A549 (cell line): ENCODE measurements at regions not wholly inside any gene's neighbourhood (a gene's known extent, or its start where the extent isn't known, plus 50 kb on each side); places are given as distances from the start of the nearest gene placed in this dataset.

Experiments
- ATAC-seq, 2 experiments: fragments of 200-7000 bp in 1 of 2; fragments of >200 bp in 1 of 2; cut with Nextera tagmentation in 1 of 2; cut with Tn5 transposase in 1 of 2; 3 replicates each; pipeline versions ENCODE4 v1.8.0 to v1.9.1; 2018 to 2020; ENCODE audit warnings: mild to moderate bottlenecking in 1 of 2, moderate library complexity in 1 of 2
- CTCF ChIA-PET: fragments of 300-600 bp; sonication (Branson Sonifier 250); formaldehyde crosslinking; extraction: SDS; loops from one replicate; lab custom pipeline; 2021; ENCODE audit warnings: antibody characterized with exemption, inconsistent platforms; lab: Yijun Ruan, JAX
- POLR2A ChIA-PET: fragments of 350-600 bp; formaldehyde crosslinking; extraction: SDS; loops from one replicate; lab custom pipeline; 2021; ENCODE audit warnings: antibody characterized with exemption, inconsistent platforms; lab: Yijun Ruan, JAX
- DNase-seq, 2 experiments: peaks; one replicate each; pipeline versions ENCODE4 v3.0.0 to v3.0.0-alpha.2; 2011 to 2016; ENCODE audit warnings: low read depth in 1 of 2, low spot score in 1 of 2
- FAIRE-seq: peaks from 2 replicates; lab custom pipeline; 2011; peaks lifted over from hg19 to GRCh38; lab: Jason Lieb, UNC
- H3K27ac ChIP-seq, 2 experiments: fragments of >200 bp; sonication (Bioruptor Twin); formaldehyde crosslinking; 3 replicates each; pipeline ENCODE4 v1.5.1; 2016 to 2017
- H3K4me1 ChIP-seq: fragments of >200 bp; sonication (Bioruptor Twin); formaldehyde crosslinking; 3 replicates; pipeline ENCODE4 v1.6.1; 2016
- H3K4me2 ChIP-seq: fragments of >200 bp; sonication (Bioruptor Twin); formaldehyde crosslinking; 3 replicates; pipeline ENCODE4 v1.6.1; 2016
- H3K4me3 ChIP-seq: fragments of >200 bp; sonication (Bioruptor Twin); formaldehyde crosslinking; 3 replicates; pipeline ENCODE4 v1.5.1; 2016
- H3K9me3 ChIP-seq: fragments of >200 bp; sonication (Bioruptor Twin); formaldehyde crosslinking; 3 replicates; pipeline ENCODE4 v1.6.1; 2016
- CBX2 ChIP-seq: fragments of 200-600 bp; sonication (generic); IDR thresholded peaks from 2 replicates; pipeline ENCODE4 v1.6.1; 2016; ENCODE audit warnings: low read depth, mild to moderate bottlenecking, borderline replicate concordance
- CEBPB ChIP-seq, 2 experiments: fragments of >200 bp in 1 of 2; sonication (Bioruptor Twin) in 1 of 2; formaldehyde crosslinking in 1 of 2; IDR thresholded peaks; 2 replicates each; pipeline ENCODE4 v1.6.1; 2012 to 2016
- CHD2 ChIP-seq: fragments of 150-350 bp; IDR thresholded peaks from 2 replicates; pipeline ENCODE4 v1.6.1; 2014; ENCODE audit warnings: low read length; ENCODE audit not compliant: partially characterized antibody
- CTCF ChIP-seq: fragments of >200 bp; sonication (Bioruptor Twin); formaldehyde crosslinking; IDR thresholded peaks from 3 replicates; pipeline ENCODE4 v1.5.1; 2016
- EP300 ChIP-seq, 2 experiments: fragments of >200 bp; sonication (Bioruptor Twin); formaldehyde crosslinking; IDR thresholded peaks; 2 replicates in 1 of 2; 3 replicates in 1 of 2; pipeline ENCODE4 v1.6.1; 2016 to 2017
- FOSL2 ChIP-seq, 2 experiments: fragments of 450-650 bp in 1 of 2; fragments of >200 bp in 1 of 2; sonication (Bioruptor Twin) in 1 of 2; formaldehyde crosslinking; IDR thresholded peaks; 2 replicates each; pipeline versions ENCODE4 v1.5.0 to v1.6.1; 2016 to 2020; ENCODE audit warnings: mild to moderate bottlenecking in 1 of 2, moderate library complexity in 1 of 2
- HES2 ChIP-seq: fragments of >200 bp; sonication (Bioruptor Twin); formaldehyde crosslinking; IDR thresholded peaks from 2 replicates; pipeline ENCODE4 v1.6.1; 2016
- HEYL ChIP-seq: fragments of 250-450 bp; sonication (Bioruptor Pico); IDR thresholded peaks from 2 replicates; pipeline ENCODE4 v1.8.0; 2021; ENCODE audit warnings: mild to moderate bottlenecking, moderate library complexity
- HMGXB4 ChIP-seq: fragments of 250-450 bp; sonication (Bioruptor Pico); IDR thresholded peaks from 2 replicates; pipeline ENCODE4 v1.5.0; 2021; ENCODE audit warnings: mild to moderate bottlenecking, moderate library complexity, borderline replicate concordance
- JUN ChIP-seq, 2 experiments: fragments of >200 bp; sonication (Bioruptor Twin); formaldehyde crosslinking; IDR thresholded peaks; 2 replicates in 1 of 2; 3 replicates in 1 of 2; pipeline ENCODE4 v1.6.1; 2016 to 2017
- JUNB ChIP-seq: fragments of >200 bp; sonication (Bioruptor Twin); formaldehyde crosslinking; IDR thresholded peaks from 2 replicates; pipeline ENCODE4 v1.6.1; 2016
- KDM1A ChIP-seq: fragments of 200-600 bp; sonication (generic); IDR thresholded peaks from 2 replicates; pipeline ENCODE4 v1.6.1; 2016; ENCODE audit warnings: low read depth, mild to moderate bottlenecking
- MAX ChIP-seq: IDR thresholded peaks from 2 replicates; pipeline ENCODE4 v1.6.1; 2012
- MAZ ChIP-seq: fragments of 150-350 bp; IDR thresholded peaks from 2 replicates; pipeline ENCODE4 v1.6.1; 2014; ENCODE audit warnings: antibody characterized with exemption, low read depth, low read length, borderline replicate concordance
- NPAS2 ChIP-seq: fragments of 250-450 bp; sonication (Bioruptor Pico); IDR thresholded peaks from 2 replicates; pipeline ENCODE4 v1.8.0; 2022; ENCODE audit warnings: mild to moderate bottlenecking, moderate library complexity, borderline replicate concordance
- NR3C1 ChIP-seq: fragments of >200 bp; sonication (Bioruptor Twin); formaldehyde crosslinking; IDR thresholded peaks from 3 replicates; pipeline ENCODE4 v1.6.1; 2017
- RFX5 ChIP-seq: fragments of 450-650 bp; IDR thresholded peaks from 2 replicates; pipeline ENCODE4 v1.7.1; 2014; ENCODE audit warnings: antibody characterized with exemption, mild to moderate bottlenecking, moderate library complexity
- RNF2 ChIP-seq: fragments of 200-600 bp; sonication (generic); IDR thresholded peaks from 2 replicates; pipeline ENCODE4 v1.6.1; 2016; ENCODE audit warnings: low read depth, mild to moderate bottlenecking, antibody characterized with exemption, moderate library complexity, borderline replicate concordance
- TFCP2L1 ChIP-seq: fragments of 250-450 bp; sonication (Bioruptor Pico); IDR thresholded peaks from 2 replicates; pipeline ENCODE4 v1.5.0; 2021; ENCODE audit warnings: mild to moderate bottlenecking
- ZC3H11A ChIP-seq: fragments of 450-650 bp; IDR thresholded peaks from 2 replicates; pipeline ENCODE4 v1.6.1; 2014; ENCODE audit warnings: antibody characterized with exemption, mild to moderate bottlenecking
- ZFP36 ChIP-seq: fragments of 450-650 bp; IDR thresholded peaks from 2 replicates; pipeline ENCODE4 v1.6.1; 2014; ENCODE audit warnings: borderline replicate concordance; ENCODE audit not compliant: partially characterized antibody
- WGBS: methylation state at CpG from one replicate; pipeline ENCODE4 v1.1.6; 2017; ENCODE audit errors: missing lambda C conversion rate; 5-methylcytosine and 5-hydroxymethylcytosine counted together

- ChIA-PET POLR2A (no interaction called here), CTCF (no interaction called here)
- H3K4me3 ChIP-seq: no peak overlapping the region
- no peak overlapping the region for H3K4me2 ChIP-seq
- H3K9me3 ChIP-seq: no peaks in the 10 kb centered on the region
- H3K27ac ChIP-seq: no peak overlapping the region
- FAIRE-seq (no peak), DNase-seq (no peak), ATAC-seq (no peak; a peak in 2 of 6 replicates)
- H3K4me1 ChIP-seq: no peaks in the 10 kb centered on the region
- no peak for TF ChIP-seq HMGXB4 (CRISPR knock-in tag)
- TF ChIP-seq EP300 (IDR thresholded peaks at IDR 0.05): no peak
- no peak for TF ChIP-seq CEBPB (IDR thresholded peaks at IDR 0.05)
- TF ChIP-seq RNF2: no peak
- TF ChIP-seq NR3C1: no peak
- no peak for TF ChIP-seq JUN (IDR thresholded peaks at IDR 0.05)
- TF ChIP-seq CHD2: no peak
- TF ChIP-seq ZC3H11A: no peak
- TF ChIP-seq FOSL2 (IDR thresholded peaks at IDR 0.05): no peak
- no peak for TF ChIP-seq FOSL2 (CRISPR knock-in tag; IDR thresholded peaks at IDR 0.05)
- 60% methylated on average over 3 of the region's 31 CpGs for WGBS
Observed at GRCh38 chr6:169982461-169983386, 231.3 kb downstream of the ERMARD start.

- Histone ChIP-seq H3K9me3 (no peaks in the 10 kb centered on the region), H3K27ac (no peak overlapping the region), H3K4me1 (no peaks in the 10 kb centered on the region), H3K4me3 (no peak overlapping the region), H3K4me2 (no peak overlapping the region)
- DNase-seq (no peak), FAIRE-seq (no peak), ATAC-seq (no peak)
- CTCF ChIA-PET: no interaction called here
- POLR2A ChIA-PET: no interaction called here
- 1% methylated on average over 7 of the region's 7 CpGs for WGBS
- TF ChIP-seq CTCF: no peak
- no peak for TF ChIP-seq ZFP36
- no peak for TF ChIP-seq HMGXB4 (CRISPR knock-in tag)
- TF ChIP-seq MAX: no peak
- no peak for TF ChIP-seq HEYL (CRISPR knock-in tag)
- no peak for TF ChIP-seq HES2
Observed at GRCh38 chr6:169981969-169982368, 230.5 kb downstream of the ERMARD start.

- DNase-seq (no peak), FAIRE-seq (no peak), ATAC-seq (no peak)
- ChIA-PET CTCF (no interaction called here), POLR2A (no interaction called here)
- H3K4me1 ChIP-seq: no peaks in the 10 kb centered on the region
- H3K27ac ChIP-seq: no peak overlapping the region
- 1% methylated on average over 6 of the region's 6 CpGs for WGBS
- H3K4me3 ChIP-seq: no peak overlapping the region
- H3K9me3 ChIP-seq: no peaks in the 10 kb centered on the region
- no peak overlapping the region for H3K4me2 ChIP-seq
- no peak for TF ChIP-seq RFX5
- TF ChIP-seq CBX2: no peak
- no peak for TF ChIP-seq HMGXB4 (CRISPR knock-in tag)
- no peak for TF ChIP-seq KDM1A
- TF ChIP-seq TFCP2L1: no peak
- no peak for TF ChIP-seq MAZ
- TF ChIP-seq NPAS2: no peak
- no peak for TF ChIP-seq JUNB
- no peak for TF ChIP-seq HEYL (CRISPR knock-in tag)
- TF ChIP-seq ZFP36: no peak
- no peak for TF ChIP-seq CTCF
Observed at GRCh38 chr6:169981568-169981967, 230.1 kb downstream of the ERMARD start.
